Upper lobe of left lung (tissue), 6 donors: ENCODE measurements at regions not wholly inside any gene's neighbourhood (a gene's known extent, or its start where the extent isn't known, plus 50 kb on each side); places are given as distances from the start of the nearest gene placed in this dataset.

Source experiments
- ATAC-seq, 2 donors: fragments of 200-7000 bp; cut with Tn5 transposase; one replicate each; pipeline ENCODE4 v1.9.1; 2022; ENCODE audit warnings: mild to moderate bottlenecking in 2 of 2, moderate library complexity in 2 of 2; ENCODE audit not compliant: low FRiP score in 2 of 2
- DNase-seq, 2 donors: peaks; one replicate each; pipeline ENCODE4 v3.0.0-alpha.2; 2019 to 2020
- H3K27ac ChIP-seq, 4 donors: fragments of 200-600 bp; sonication (generic); one replicate each; pipeline ENCODE4 v1.5.1; 2016 to 2019
- H3K27me3 ChIP-seq, 4 donors: fragments of 200-600 bp; sonication (generic); one replicate each; pipeline ENCODE4 v1.5.1; 2017 to 2019
- H3K36me3 ChIP-seq, 4 donors: fragments of 200-600 bp; sonication (generic); one replicate each; pipeline ENCODE4 v1.5.1; 2016 to 2019
- H3K4me1 ChIP-seq, 4 donors: fragments of 200-600 bp; sonication (generic); one replicate each; pipeline ENCODE4 v1.5.1; 2018 to 2019
- H3K4me3 ChIP-seq, 4 donors: fragments of 200-600 bp; sonication (generic); one replicate each; pipeline ENCODE4 v1.5.1; 2017 to 2019; ENCODE audit warnings: mild to moderate bottlenecking in 2 of 4, moderate library complexity in 1 of 4
- H3K9me3 ChIP-seq, 4 donors: fragments of 200-600 bp; sonication (generic); one replicate each; pipeline ENCODE4 v1.5.1; 2018 to 2019
- CTCF ChIP-seq, 6 experiments: fragments of 450-650 bp in 4 of 6; fragments of 200-600 bp in 2 of 6; sonication (generic) in 2 of 6; IDR thresholded peaks; one replicate each; pipeline ENCODE4 v1.5.1; 2016 to 2019; ENCODE audit warnings: antibody characterized with exemption in 6 of 6
- EP300 ChIP-seq, 4 donors: sonication (generic); formaldehyde crosslinking; IDR thresholded peaks; one replicate each; pipeline ENCODE4 v1.5.1; 2017; ENCODE audit warnings: antibody characterized with exemption in 4 of 4, control low read depth in 2 of 4
- POLR2A ChIP-seq, 4 donors: fragments of 450-650 bp; IDR thresholded peaks; one replicate each; pipeline ENCODE4 v1.5.1; 2016 to 2017; ENCODE audit warnings: antibody characterized with exemption in 4 of 4, mild to moderate bottlenecking in 2 of 4
- POLR2AphosphoS5 ChIP-seq, 2 donors: sonication (generic); formaldehyde crosslinking; IDR thresholded peaks; one replicate each; pipeline ENCODE4 v1.5.1; 2017; ENCODE audit warnings: antibody characterized with exemption in 2 of 2
- WGBS, 2 donors: methylation state at CpG; one replicate each; pipeline ENCODE4 v1.1.5; 2017 to 2018; 5-methylcytosine and 5-hydroxymethylcytosine counted together
- donor health status: DM: no; HTN: no; CAD: no; lungs with moderate emphysema.
- donor health status: DM: no; HTN: yes; CAD: no; lungs with severe emphysema.

GRCh38 chr5:167269146-167269545, 1022.3 kb upstream of the WWC1 start:
- no peaks in the 10 kb centered on the region for H3K4me1 ChIP-seq
- H3K9me3 ChIP-seq, result no peaks in the 10 kb centered on the region
- DNase-seq (no peak), ATAC-seq (no peak)
- 57 to 59% methylated on average over 3 of the region's 3 CpGs for WGBS, 2 donors
- TF ChIP-seq EP300 (IDR thresholded peaks at IDR 0.05) (no peak), POLR2A (IDR thresholded peaks at IDR 0.05) (no peak), CTCF (IDR thresholded peaks at IDR 0.05) (no peak), POLR2AphosphoS5 (IDR thresholded peaks at IDR 0.05) (no peak)
- H3K36me3 ChIP-seq, result no peaks in the 10 kb centered on the region
- no peak overlapping the region for H3K4me3 ChIP-seq
- no peaks in the 10 kb centered on the region for H3K27me3 ChIP-seq
- H3K27ac ChIP-seq, result no peak overlapping the region

GRCh38 chr5:167271081-167271480, 1020.4 kb upstream of the WWC1 start:
- no peak overlapping the region for H3K27ac ChIP-seq
- no peaks in the 10 kb centered on the region for H3K4me1 ChIP-seq
- 77 to 79% methylated on average over 3 of the region's 3 CpGs for WGBS, 2 donors
- no peaks in the 10 kb centered on the region for H3K9me3 ChIP-seq
- ATAC-seq (no peak), DNase-seq (no peak)
- TF ChIP-seq POLR2AphosphoS5 (IDR thresholded peaks at IDR 0.05) (no peak), POLR2A (IDR thresholded peaks at IDR 0.05) (no peak), CTCF (IDR thresholded peaks at IDR 0.05) (no peak), EP300 (IDR thresholded peaks at IDR 0.05) (no peak)
- H3K36me3 ChIP-seq, result no peaks in the 10 kb centered on the region
- no peaks in the 10 kb centered on the region for H3K27me3 ChIP-seq
- H3K4me3 ChIP-seq, result no peak overlapping the region

DNA sequence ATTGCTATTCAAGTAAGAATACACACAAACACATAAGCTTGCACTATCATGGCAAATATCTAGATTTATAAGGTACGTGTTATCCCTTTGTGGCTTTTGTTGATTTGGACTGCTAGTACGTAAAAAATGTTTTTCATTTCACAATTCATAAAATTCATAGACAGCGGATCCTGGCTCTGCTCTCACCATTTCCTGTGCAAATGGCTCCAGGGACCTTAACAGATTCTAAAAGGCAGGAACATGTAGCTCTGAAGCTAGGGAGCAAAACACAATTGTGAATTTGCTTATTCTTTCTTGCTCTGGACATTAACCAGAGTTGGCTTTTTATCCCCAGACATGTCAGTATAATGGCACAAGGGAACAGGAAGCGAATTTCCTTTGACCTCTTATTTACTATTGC, 1019.9 kb upstream of the WWC1 start:
- DNase-seq (no peak), ATAC-seq (no peak)
- no peak for TF ChIP-seq POLR2A (IDR thresholded peaks at IDR 0.05)
- TF ChIP-seq CTCF (IDR thresholded peaks at IDR 0.05), result no peak
- TF ChIP-seq EP300 (IDR thresholded peaks at IDR 0.05), result no peak
- no peak for TF ChIP-seq POLR2AphosphoS5 (IDR thresholded peaks at IDR 0.05)
- Histone ChIP-seq H3K27ac (no peak overlapping the region), H3K4me3 (no peak overlapping the region), H3K4me1 (no peaks in the 10 kb centered on the region), H3K9me3 (no peaks in the 10 kb centered on the region), H3K27me3 (no peaks in the 10 kb centered on the region), H3K36me3 (no peaks in the 10 kb centered on the region)
- 84 to 90% methylated on average over 4 of the region's 4 CpGs for WGBS, 2 donors

GRCh38 chr5:167280111-167280510, 1011.3 kb upstream of the WWC1 start:
- DNase-seq (no peak), ATAC-seq (no peak)
- Histone ChIP-seq H3K4me3 (no peak overlapping the region), H3K9me3 (no peaks in the 10 kb centered on the region), H3K27me3 (no peaks in the 10 kb centered on the region), H3K36me3 (no peaks in the 10 kb centered on the region), H3K4me1 (no peaks in the 10 kb centered on the region), H3K27ac (no peak overlapping the region)
- TF ChIP-seq POLR2AphosphoS5 (IDR thresholded peaks at IDR 0.05) (no peak), EP300 (IDR thresholded peaks at IDR 0.05) (no peak), POLR2A (IDR thresholded peaks at IDR 0.05) (no peak), CTCF (IDR thresholded peaks at IDR 0.05) (no peak)
- 74 to 84% methylated on average over 3 of the region's 3 CpGs for WGBS, 2 donors

GRCh38 chr5:167281925-167282324, 1009.5 kb upstream of the WWC1 start:
- H3K4me1 ChIP-seq, result no peaks in the 10 kb centered on the region
- no peaks in the 10 kb centered on the region for H3K9me3 ChIP-seq
- H3K27ac ChIP-seq, result no peak overlapping the region
- WGBS, 2 donors, result 87 to 88% methylated on average over 3 of the region's 3 CpGs
- H3K4me3 ChIP-seq, result no peak overlapping the region
- TF ChIP-seq POLR2A (IDR thresholded peaks at IDR 0.05) (no peak), POLR2AphosphoS5 (IDR thresholded peaks at IDR 0.05) (no peak), CTCF (IDR thresholded peaks at IDR 0.05) (no peak), EP300 (IDR thresholded peaks at IDR 0.05) (no peak)
- ATAC-seq, result no peak
- DNase-seq, result no peak
- no peaks in the 10 kb centered on the region for H3K36me3 ChIP-seq
- no peaks in the 10 kb centered on the region for H3K27me3 ChIP-seq
